GM12878 (cell line): ENCODE measurements at regions not wholly inside any gene's neighbourhood (a gene's known extent, or its start where the extent isn't known, plus 50 kb on each side); places are given as distances from the start of the nearest gene placed in this dataset.

Experiments used
- ATAC-seq: fragments of 200-7000 bp; cut with Tn5 transposase; 3 replicates; pipeline ENCODE4 v1.9.1; 2020; ENCODE audit warnings: mild to moderate bottlenecking, moderate library complexity
- BruUV-seq: library from RNA; stranded (reverse); fragments of 400-500 nt; replicated peaks from 2 replicates; lab custom pipeline; 2021; lab: Mats Ljungman, UMichigan
- CTCF ChIA-PET: fragments of 300-600 bp; sonication (Branson Sonifier 250); formaldehyde crosslinking; extraction: SDS; loops from one replicate; lab custom pipeline; 2021; ENCODE audit warnings: inconsistent platforms; lab: Yijun Ruan, JAX
- POLR2A ChIA-PET: fragments of 350-600 bp; formaldehyde crosslinking; extraction: SDS; loops from one replicate; lab custom pipeline; 2021; ENCODE audit warnings: inconsistent platforms; lab: Charles Lee
- RAD21 ChIA-PET: fragments of 300-600 bp; sonication (Branson Sonifier 250); formaldehyde crosslinking; loops from one replicate; lab custom pipeline; 2023; ENCODE audit warnings: antibody characterized with exemption; ENCODE audit not compliant: unreplicated experiment; lab: Charles Lee
- SMC1A ChIA-PET: fragments of 300-600 bp; sonication (Branson Sonifier 250); formaldehyde crosslinking; loops from one replicate; lab custom pipeline; 2023; ENCODE audit not compliant: unreplicated experiment, uncharacterized antibody; lab: Charles Lee
- DNase-seq: peaks from one replicate; pipeline ENCODE4 v3.0.0-alpha.2; 2011; ENCODE audit warnings: low read depth, low spot score
- FAIRE-seq: peaks from 3 replicates; lab custom pipeline; 2011; peaks lifted over from hg19 to GRCh38; lab: Jason Lieb, UNC
- H2AFZ ChIP-seq: 2 replicates; pipeline ENCODE4 v1.6.0; 2011; ENCODE audit warnings: low read depth, low read length, control low read depth; ENCODE audit not compliant: control insufficient read depth
- H3K27ac ChIP-seq: 2 replicates; pipeline ENCODE4 v1.5.1; 2011; ENCODE audit warnings: control low read depth; ENCODE audit not compliant: control insufficient read depth, insufficient read depth
- H3K27me3 ChIP-seq, 2 experiments: replicated peaks in 1 of 2; 2 replicates each; pipeline versions ENCODE4 v1.6.0 to v1.6.1; 2011; ENCODE audit warnings: low read length in 1 of 2; ENCODE audit not compliant: control insufficient read depth in 2 of 2, insufficient read depth in 2 of 2
- H3K36me3 ChIP-seq, 2 experiments: 2 replicates each; pipeline ENCODE4 v1.5.1; 2011; ENCODE audit warnings: low read length in 1 of 2; ENCODE audit not compliant: control insufficient read depth in 2 of 2, insufficient read depth in 2 of 2
- H3K4me1 ChIP-seq: 2 replicates; pipeline ENCODE4 v1.6.1; 2011; ENCODE audit warnings: mild to moderate bottlenecking, low read length, moderate library complexity, mixed read lengths; ENCODE audit not compliant: control insufficient read depth, insufficient read depth
- H3K4me2 ChIP-seq: 2 replicates; pipeline ENCODE4 v1.6.0; 2011; ENCODE audit warnings: control low read depth; ENCODE audit not compliant: control insufficient read depth, insufficient read depth
- H3K4me3 ChIP-seq: fragments of 200-600 bp; sonication (generic); 2 replicates; pipeline ENCODE4 v1.5.1; 2016
- H3K79me2 ChIP-seq: 2 replicates; pipeline ENCODE4 v1.6.0; 2011; ENCODE audit warnings: low read length; ENCODE audit not compliant: control insufficient read depth, insufficient read depth
- H3K9ac ChIP-seq: 2 replicates; pipeline ENCODE4 v1.8.0; 2011; ENCODE audit warnings: low read length, control low read depth, mixed read lengths; ENCODE audit not compliant: control insufficient read depth, insufficient read depth
- H3K9me3 ChIP-seq: replicated peaks from 3 replicates; pipeline ENCODE4 v1.5.1; 2011; ENCODE audit warnings: mild to moderate bottlenecking, low read length; ENCODE audit not compliant: control insufficient read depth, insufficient read depth
- H4K20me1 ChIP-seq: 2 replicates; pipeline ENCODE4 v1.6.0; 2011; ENCODE audit not compliant: control insufficient read depth, insufficient read depth
- BMI1 ChIP-seq: fragments of 450-650 bp; IDR thresholded peaks from 2 replicates; pipeline ENCODE4 v1.6.1; 2016; ENCODE audit warnings: mild to moderate bottlenecking, moderate library complexity, borderline replicate concordance
- CEBPB ChIP-seq, 2 experiments: fragments of 150-350 bp in 1 of 2; IDR thresholded peaks; 2 replicates each; pipeline ENCODE4 v1.6.1; 2012 to 2014; ENCODE audit warnings: low read depth in 2 of 2, low read length in 2 of 2, borderline replicate concordance in 1 of 2, inconsistent platforms in 1 of 2
- DPF2 ChIP-seq: fragments of 450-650 bp; IDR thresholded peaks from 2 replicates; pipeline ENCODE4 v1.6.1; 2017; ENCODE audit warnings: mild to moderate bottlenecking
- FOXK2 ChIP-seq: fragments of 450-650 bp; IDR thresholded peaks from 2 replicates; pipeline ENCODE4 v1.6.1; 2017; ENCODE audit warnings: mild to moderate bottlenecking, moderate library complexity
- IRF4 ChIP-seq: IDR thresholded peaks from 2 replicates; pipeline ENCODE4 v1.6.1; 2011; ENCODE audit warnings: low read depth, low read length
- JUNB ChIP-seq: IDR thresholded peaks from 2 replicates; pipeline ENCODE4 v1.6.1; 2016; ENCODE audit warnings: antibody characterized with exemption, mild to moderate bottlenecking
- MXI1 ChIP-seq: fragments of 150-350 bp; IDR thresholded peaks from 2 replicates; pipeline ENCODE4 v1.6.1; 2011; ENCODE audit warnings: low read depth, mild to moderate bottlenecking, inconsistent platforms, low read length, improper control_type of control experiment
- NFIC ChIP-seq: IDR thresholded peaks from 2 replicates; pipeline ENCODE4 v1.6.1; 2012; ENCODE audit warnings: low read depth, mild to moderate bottlenecking, inconsistent platforms, low read length, moderate library complexity
- NR2C1 ChIP-seq: fragments of 450-650 bp; IDR thresholded peaks from 2 replicates; pipeline ENCODE4 v1.6.1; 2017; ENCODE audit warnings: antibody characterized with exemption, mild to moderate bottlenecking, moderate library complexity
- NRF1 ChIP-seq: conservative IDR thresholded peaks from 2 replicates; pipeline ENCODE4 v1.6.1; 2011; ENCODE audit warnings: mild to moderate bottlenecking, low read depth, low read length, improper control_type of control experiment
- PAX8 ChIP-seq: fragments of 450-650 bp; IDR thresholded peaks from 2 replicates; pipeline ENCODE4 v1.6.1; 2017; ENCODE audit warnings: mild to moderate bottlenecking, moderate library complexity
- POLR2AphosphoS2 ChIP-seq: IDR thresholded peaks from 2 replicates; pipeline ENCODE4 v1.6.1; 2011; ENCODE audit warnings: low read depth, mild to moderate bottlenecking, low read length, improper control_type of control experiment, moderate library complexity
- RFX5 ChIP-seq: IDR thresholded peaks from 2 replicates; pipeline ENCODE4 v1.6.1; 2011; ENCODE audit warnings: low read depth, low read length, improper control_type of control experiment
- SMARCA5 ChIP-seq: fragments of 450-650 bp; IDR thresholded peaks from 2 replicates; pipeline ENCODE4 v1.6.1; 2017; ENCODE audit warnings: mild to moderate bottlenecking
- SPI1 ChIP-seq: IDR thresholded peaks from 2 replicates; pipeline ENCODE4 v1.6.1; 2011; ENCODE audit warnings: low read depth, mild to moderate bottlenecking, low read length, moderate library complexity, borderline replicate concordance; ENCODE audit not compliant: insufficient read depth
- TBL1XR1 ChIP-seq: IDR thresholded peaks from 2 replicates; pipeline ENCODE4 v1.6.1; 2012; ENCODE audit warnings: low read depth, low read length, improper control_type of control experiment
- TCF12 ChIP-seq: IDR thresholded peaks from 2 replicates; pipeline ENCODE4 v1.6.1; 2011; ENCODE audit warnings: low read depth, mild to moderate bottlenecking, low read length
- ZNF217 ChIP-seq: fragments of 450-650 bp; IDR thresholded peaks from 2 replicates; pipeline ENCODE4 v1.6.1; 2017; ENCODE audit warnings: antibody characterized with exemption, mild to moderate bottlenecking
- WGBS: methylation state at CpG from one replicate; pipeline ENCODE4 v1.1.6; 2016; ENCODE audit warnings: low lambda C conversion rate; ENCODE audit not compliant: insufficient replicate concordance, insufficient coverage; ENCODE audit errors: missing lambda C conversion rate; 5-methylcytosine and 5-hydroxymethylcytosine counted together
- in situ Hi-C: fragments of 300-500 bp; cut with MboI; formaldehyde crosslinking; loops from 9 replicates; pipeline ENCODE4 v1.14.3; 2018; ENCODE audit warnings: mixed read lengths
- intact Hi-C: fragments of 100-400 bp; cut with micrococcal nuclease; formaldehyde crosslinking; loops from one replicate; pipeline ENCODE4 v1.14.2; 2022; ENCODE audit not compliant: unreplicated experiment
- TF ChIP-seq, protein P1 (sequence below): fragments of 450-650 bp; formaldehyde crosslinking; IDR thresholded peaks from 2 replicates; pipeline ENCODE4 v1.4.0; 2020; ENCODE audit warnings: mild to moderate bottlenecking, moderate library complexity

DNA sequence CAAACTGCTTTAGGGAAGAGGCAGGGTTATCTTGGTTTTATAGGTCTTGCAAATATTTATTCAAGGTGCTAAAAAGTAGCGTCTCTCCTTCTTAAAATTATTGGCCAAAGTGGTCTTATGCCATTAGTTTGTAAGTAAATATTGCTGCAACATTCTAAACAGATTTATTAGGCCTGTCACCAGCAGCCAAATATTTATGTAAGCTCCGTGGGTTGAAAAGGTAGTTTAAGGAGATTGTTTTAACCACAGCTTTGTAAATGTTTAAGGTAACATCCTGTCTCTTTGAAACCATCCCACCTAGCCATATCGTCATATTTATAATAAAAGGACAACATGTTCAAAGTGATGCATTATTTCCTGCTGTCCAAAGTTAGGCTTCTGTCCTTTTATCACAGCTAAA is 210.1 kb upstream of the LNX1 start:
- no peak for DNase-seq
- no TSS peak for BruUV-seq
- H3K9me3 ChIP-seq, result no peaks in the 10 kb centered on the region
- in situ Hi-C loops (no loop called here), intact Hi-C loops (loop anchor here (5.0 to 10.0 kb wide), 3 partner anchors 149 to 787 kb away; no protein-coding TSS in a partner anchor)
- no peaks in the 10 kb centered on the region for H4K20me1 ChIP-seq
- H3K27ac ChIP-seq, result no peak overlapping the region
- no peak overlapping the region for H3K4me3 ChIP-seq
- no peaks in the 10 kb centered on the region for H3K79me2 ChIP-seq
- no peak for TF ChIP-seq MXI1
- TF ChIP-seq PAX8, result no peak
- TF ChIP-seq NR2C1, result no peak
- TF ChIP-seq JUNB, result no peak
- no peak for TF ChIP-seq TBL1XR1
- no peak for TF ChIP-seq TCF12
- no peak for TF ChIP-seq ZNF217
- TF ChIP-seq CEBPB (IDR thresholded peaks at IDR 0.05; ENCODE audit: borderline replicate concordance in 1 of 2, low read depth in 2 of 2, low read length in 2 of 2), result no peak
- no peak for TF ChIP-seq IRF4
- TF ChIP-seq, protein P1, sequence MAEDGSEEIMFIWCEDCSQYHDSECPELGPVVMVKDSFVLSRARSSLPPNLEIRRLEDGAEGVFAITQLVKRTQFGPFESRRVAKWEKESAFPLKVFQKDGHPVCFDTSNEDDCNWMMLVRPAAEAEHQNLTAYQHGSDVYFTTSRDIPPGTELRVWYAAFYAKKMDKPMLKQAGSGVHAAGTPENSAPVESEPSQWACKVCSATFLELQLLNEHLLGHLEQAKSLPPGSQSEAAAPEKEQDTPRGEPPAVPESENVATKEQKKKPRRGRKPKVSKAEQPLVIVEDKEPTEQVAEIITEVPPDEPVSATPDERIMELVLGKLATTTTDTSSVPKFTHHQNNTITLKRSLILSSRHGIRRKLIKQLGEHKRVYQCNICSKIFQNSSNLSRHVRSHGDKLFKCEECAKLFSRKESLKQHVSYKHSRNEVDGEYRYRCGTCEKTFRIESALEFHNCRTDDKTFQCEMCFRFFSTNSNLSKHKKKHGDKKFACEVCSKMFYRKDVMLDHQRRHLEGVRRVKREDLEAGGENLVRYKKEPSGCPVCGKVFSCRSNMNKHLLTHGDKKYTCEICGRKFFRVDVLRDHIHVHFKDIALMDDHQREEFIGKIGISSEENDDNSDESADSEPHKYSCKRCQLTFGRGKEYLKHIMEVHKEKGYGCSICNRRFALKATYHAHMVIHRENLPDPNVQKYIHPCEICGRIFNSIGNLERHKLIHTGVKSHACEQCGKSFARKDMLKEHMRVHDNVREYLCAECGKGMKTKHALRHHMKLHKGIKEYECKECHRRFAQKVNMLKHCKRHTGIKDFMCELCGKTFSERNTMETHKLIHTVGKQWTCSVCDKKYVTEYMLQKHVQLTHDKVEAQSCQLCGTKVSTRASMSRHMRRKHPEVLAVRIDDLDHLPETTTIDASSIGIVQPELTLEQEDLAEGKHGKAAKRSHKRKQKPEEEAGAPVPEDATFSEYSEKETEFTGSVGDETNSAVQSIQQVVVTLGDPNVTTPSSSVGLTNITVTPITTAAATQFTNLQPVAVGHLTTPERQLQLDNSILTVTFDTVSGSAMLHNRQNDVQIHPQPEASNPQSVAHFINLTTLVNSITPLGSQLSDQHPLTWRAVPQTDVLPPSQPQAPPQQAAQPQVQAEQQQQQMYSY (CRISPR knock-in tag), result no peak
- TF ChIP-seq FOXK2, result no peak
- no peak for TF ChIP-seq POLR2AphosphoS2
- no peak for TF ChIP-seq DPF2
- TF ChIP-seq SMARCA5, result no peak
- no peak for TF ChIP-seq SPI1
- no peak for TF ChIP-seq RFX5
- TF ChIP-seq NFIC, result no peak
- TF ChIP-seq BMI1, result no peak
- no peak for TF ChIP-seq NRF1
- POLR2A ChIA-PET, result no interaction called here
- H3K36me3 ChIP-seq, result no peaks in the 10 kb centered on the region
- H3K4me2 ChIP-seq, result no peak overlapping the region
- RAD21 ChIA-PET, result interaction anchor here (0.6 to 6.1 kb wide), 3 partner anchors 84 to 95 kb away, joined by 3 to 118 read pairs (median 6); no protein-coding TSS in a partner anchor
- 44% methylated on average over 3 of the region's 3 CpGs for WGBS
- no peak for FAIRE-seq
- no peak overlapping the region for H3K9ac ChIP-seq
- ATAC-seq, result no peak
- CTCF ChIA-PET, result interaction anchor here (0.6 to 9.8 kb wide), 4 partner anchors 94 to 603 kb away, joined by 4 to 305 read pairs (median 6); no protein-coding TSS in a partner anchor
- H3K27me3 ChIP-seq, result no peaks in the 10 kb centered on the region; a peak in 1 of 4 replicates
- H3K4me1 ChIP-seq, result 0 out of 2 replicates have a peak, but pooled peaks cover 3% of the 10 kb centered on the region
- H2AFZ ChIP-seq, result no peak overlapping the region
- SMC1A ChIA-PET, result interaction anchor here (1.1 to 10.7 kb wide), 3 partner anchors 53 to 130 kb away, joined by 3 to 228 read pairs (median 5); no protein-coding TSS in a partner anchor
